ENCODE measurements at regions not wholly inside any gene's neighbourhood (a gene's known extent, or its start where the extent isn't known, plus 50 kb on each side); places are given as distances from the start of the nearest gene placed in this dataset.

GRCh38 chr14:30427846-30428245 lies 131.1 kb upstream of the G2E3 start:
- no peak for DNase-seq (ENCODE audit: low read depth in 1 of 2, low spot score in 1 of 2)
- Histone ChIP-seq H3K27ac (replicated peaks) (no peak overlapping the region), H3K4me3 (replicated peaks; ENCODE audit: insufficient read depth, low read length) (no peak overlapping the region), H3K27me3 (ENCODE audit: insufficient read depth, poor library complexity, severe bottlenecking) (peaks cover 2% of the 10 kb centered on the region)
- no peak for TF ChIP-seq SPI1 (IDR thresholded peaks at IDR 0.05; ENCODE audit: borderline replicate concordance, low read depth)

GRCh38 chr14:30431552-30431951 lies 127.4 kb upstream of the G2E3 start:
- H3K27ac ChIP-seq (replicated peaks) = no peak overlapping the region
- no peak for DNase-seq (ENCODE audit: low read depth in 1 of 2, low spot score in 1 of 2)
- TF ChIP-seq GABPA (IDR thresholded peaks at IDR 0.05; ENCODE audit: low read depth) (no peak), SPI1 (IDR thresholded peaks at IDR 0.05; ENCODE audit: borderline replicate concordance, low read depth) (no peak), POLR2AphosphoS5 (IDR thresholded peaks at IDR 0.05; ENCODE audit: low read depth) (no peak), REST (IDR thresholded peaks at IDR 0.05; ENCODE audit: insufficient replicate concordance, low read depth) (no peak)
- TF ChIP-seq, protein P1, sequence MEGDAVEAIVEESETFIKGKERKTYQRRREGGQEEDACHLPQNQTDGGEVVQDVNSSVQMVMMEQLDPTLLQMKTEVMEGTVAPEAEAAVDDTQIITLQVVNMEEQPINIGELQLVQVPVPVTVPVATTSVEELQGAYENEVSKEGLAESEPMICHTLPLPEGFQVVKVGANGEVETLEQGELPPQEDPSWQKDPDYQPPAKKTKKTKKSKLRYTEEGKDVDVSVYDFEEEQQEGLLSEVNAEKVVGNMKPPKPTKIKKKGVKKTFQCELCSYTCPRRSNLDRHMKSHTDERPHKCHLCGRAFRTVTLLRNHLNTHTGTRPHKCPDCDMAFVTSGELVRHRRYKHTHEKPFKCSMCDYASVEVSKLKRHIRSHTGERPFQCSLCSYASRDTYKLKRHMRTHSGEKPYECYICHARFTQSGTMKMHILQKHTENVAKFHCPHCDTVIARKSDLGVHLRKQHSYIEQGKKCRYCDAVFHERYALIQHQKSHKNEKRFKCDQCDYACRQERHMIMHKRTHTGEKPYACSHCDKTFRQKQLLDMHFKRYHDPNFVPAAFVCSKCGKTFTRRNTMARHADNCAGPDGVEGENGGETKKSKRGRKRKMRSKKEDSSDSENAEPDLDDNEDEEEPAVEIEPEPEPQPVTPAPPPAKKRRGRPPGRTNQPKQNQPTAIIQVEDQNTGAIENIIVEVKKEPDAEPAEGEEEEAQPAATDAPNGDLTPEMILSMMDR (IDR thresholded peaks at IDR 0.05; ENCODE audit: insufficient read depth, low read length) = no peak
- peaks cover 2% of the 10 kb centered on the region for H3K27me3 ChIP-seq (ENCODE audit: insufficient read depth, poor library complexity, severe bottlenecking)
- H3K4me3 ChIP-seq (replicated peaks; ENCODE audit: insufficient read depth, low read length) = no peak overlapping the region

- no peak for DNase-seq (ENCODE audit: low read depth in 1 of 2, low spot score in 1 of 2)
- H3K4me3 ChIP-seq (replicated peaks; ENCODE audit: insufficient read depth, low read length) = no peak overlapping the region
- peaks cover 13% of the 10 kb centered on the region for H3K27me3 ChIP-seq (ENCODE audit: insufficient read depth, poor library complexity, severe bottlenecking)
- TF ChIP-seq REST (IDR thresholded peaks at IDR 0.05; ENCODE audit: insufficient replicate concordance, low read depth) = no peak
- no peak for TF ChIP-seq GABPA (IDR thresholded peaks at IDR 0.05; ENCODE audit: low read depth)
- TF ChIP-seq SPI1 (IDR thresholded peaks at IDR 0.05; ENCODE audit: borderline replicate concordance, low read depth) = no peak
- no peak for TF ChIP-seq POLR2AphosphoS5 (IDR thresholded peaks at IDR 0.05; ENCODE audit: low read depth)
- H3K27ac ChIP-seq (replicated peaks) = no peak overlapping the region
These were observed 118.0 kb upstream of the G2E3 start for GRCh38 chr14:30440961-30441360.

GRCh38 chr14:30443368-30444007 lies 115.5 kb upstream of the G2E3 start:
- Histone ChIP-seq H3K27me3 (ENCODE audit: insufficient read depth, poor library complexity, severe bottlenecking) (peaks cover 20% of the 10 kb centered on the region), H3K4me3 (replicated peaks; ENCODE audit: insufficient read depth, low read length) (no peak overlapping the region), H3K27ac (replicated peaks) (no peak overlapping the region)
- TF ChIP-seq SPI1 (IDR thresholded peaks at IDR 0.05; ENCODE audit: borderline replicate concordance, low read depth) = no peak
- TF ChIP-seq, protein P1 (IDR thresholded peaks at IDR 0.05; ENCODE audit: insufficient read depth, low read length) = peak; percentile 25
- no peak for TF ChIP-seq POLR2AphosphoS5 (IDR thresholded peaks at IDR 0.05; ENCODE audit: low read depth)
- no peak for DNase-seq (ENCODE audit: low read depth in 1 of 2, low spot score in 1 of 2)

DNA sequence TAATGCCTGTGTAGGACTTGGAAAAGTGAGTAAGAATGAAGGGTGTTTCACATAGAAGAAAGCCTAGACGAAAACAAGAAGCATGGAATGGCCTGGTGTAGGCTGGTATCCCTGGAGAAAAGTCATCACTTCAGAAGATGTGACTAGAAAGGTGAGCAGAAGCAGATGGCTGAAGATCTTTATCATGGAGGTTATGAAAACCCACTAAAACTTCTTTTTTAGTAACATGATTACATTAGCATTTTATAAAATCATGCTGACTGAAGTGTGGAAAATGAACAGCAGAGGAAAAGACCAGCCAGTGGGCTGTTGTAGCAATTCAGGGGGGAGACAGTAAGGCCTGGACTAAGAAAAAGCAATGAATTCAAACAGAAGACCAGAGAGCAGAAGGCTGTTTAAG lies 114.5 kb upstream of the G2E3 start:
- no peak for DNase-seq (ENCODE audit: low read depth in 1 of 2, low spot score in 1 of 2)
- H3K27me3 ChIP-seq (ENCODE audit: insufficient read depth, poor library complexity, severe bottlenecking) = peaks cover 20% of the 10 kb centered on the region
- TF ChIP-seq, protein P1 (IDR thresholded peaks at IDR 0.05; ENCODE audit: insufficient read depth, low read length) = no peak
- TF ChIP-seq GABPA (IDR thresholded peaks at IDR 0.05; ENCODE audit: low read depth) = no peak
- no peak for TF ChIP-seq POLR2AphosphoS5 (IDR thresholded peaks at IDR 0.05; ENCODE audit: low read depth)
- no peak for TF ChIP-seq SPI1 (IDR thresholded peaks at IDR 0.05; ENCODE audit: borderline replicate concordance, low read depth)
- TF ChIP-seq REST (IDR thresholded peaks at IDR 0.05; ENCODE audit: insufficient replicate concordance, low read depth) = no peak
- H3K27ac ChIP-seq (replicated peaks) = no peak overlapping the region
- no peak overlapping the region for H3K4me3 ChIP-seq (replicated peaks; ENCODE audit: insufficient read depth, low read length)

All from HL-60 (cell line).